ENCODE measurements at regions not wholly inside any gene's neighbourhood (a gene's known extent, or its start where the extent isn't known, plus 50 kb on each side); places are given as distances from the start of the nearest gene placed in this dataset.

DNA sequence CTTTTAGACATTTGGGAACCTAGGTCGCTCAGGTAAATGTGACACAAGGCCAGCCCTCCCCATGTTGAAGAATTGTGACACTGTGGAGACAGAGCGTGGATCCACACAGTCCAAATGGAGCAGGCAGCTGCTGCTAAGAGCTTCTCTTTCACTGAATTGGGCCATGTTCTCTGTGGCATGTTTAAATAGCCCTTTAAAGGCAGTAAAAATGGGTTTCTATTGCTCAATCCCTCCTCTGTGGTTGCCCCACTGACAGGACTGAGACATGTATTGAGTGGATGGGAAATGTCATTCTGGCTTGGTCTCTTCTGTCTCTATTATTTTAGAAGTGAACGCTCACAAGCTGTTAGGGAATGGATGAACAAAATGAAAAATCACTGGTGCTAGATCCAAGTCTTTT lies 84.0 kb upstream of the PRICKLE1 start:
- TF ChIP-seq, protein P1, sequence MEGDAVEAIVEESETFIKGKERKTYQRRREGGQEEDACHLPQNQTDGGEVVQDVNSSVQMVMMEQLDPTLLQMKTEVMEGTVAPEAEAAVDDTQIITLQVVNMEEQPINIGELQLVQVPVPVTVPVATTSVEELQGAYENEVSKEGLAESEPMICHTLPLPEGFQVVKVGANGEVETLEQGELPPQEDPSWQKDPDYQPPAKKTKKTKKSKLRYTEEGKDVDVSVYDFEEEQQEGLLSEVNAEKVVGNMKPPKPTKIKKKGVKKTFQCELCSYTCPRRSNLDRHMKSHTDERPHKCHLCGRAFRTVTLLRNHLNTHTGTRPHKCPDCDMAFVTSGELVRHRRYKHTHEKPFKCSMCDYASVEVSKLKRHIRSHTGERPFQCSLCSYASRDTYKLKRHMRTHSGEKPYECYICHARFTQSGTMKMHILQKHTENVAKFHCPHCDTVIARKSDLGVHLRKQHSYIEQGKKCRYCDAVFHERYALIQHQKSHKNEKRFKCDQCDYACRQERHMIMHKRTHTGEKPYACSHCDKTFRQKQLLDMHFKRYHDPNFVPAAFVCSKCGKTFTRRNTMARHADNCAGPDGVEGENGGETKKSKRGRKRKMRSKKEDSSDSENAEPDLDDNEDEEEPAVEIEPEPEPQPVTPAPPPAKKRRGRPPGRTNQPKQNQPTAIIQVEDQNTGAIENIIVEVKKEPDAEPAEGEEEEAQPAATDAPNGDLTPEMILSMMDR (conservative IDR thresholded peaks at IDR 0.05) = no peak
- no peak overlapping the region for H3K27ac ChIP-seq

DNA sequence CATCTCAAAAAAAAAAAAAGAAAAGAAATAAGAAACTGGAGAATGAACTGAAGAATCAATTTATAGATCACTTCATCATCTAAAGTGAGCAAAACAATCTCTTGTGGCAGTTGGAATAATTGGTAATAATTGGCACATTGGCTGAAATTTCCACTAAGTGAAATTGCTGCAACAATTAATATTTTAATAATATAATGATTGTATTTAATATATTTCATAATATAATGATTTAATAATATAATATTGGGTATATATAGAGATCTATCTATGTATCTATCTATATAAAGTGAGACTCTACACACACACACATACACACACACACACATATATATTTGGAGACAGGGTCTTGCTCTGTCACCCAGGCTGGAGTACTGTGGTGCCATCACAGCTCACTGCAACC lies 81.2 kb upstream of the PRICKLE1 start:
- H3K27ac ChIP-seq = no peak overlapping the region

DNA sequence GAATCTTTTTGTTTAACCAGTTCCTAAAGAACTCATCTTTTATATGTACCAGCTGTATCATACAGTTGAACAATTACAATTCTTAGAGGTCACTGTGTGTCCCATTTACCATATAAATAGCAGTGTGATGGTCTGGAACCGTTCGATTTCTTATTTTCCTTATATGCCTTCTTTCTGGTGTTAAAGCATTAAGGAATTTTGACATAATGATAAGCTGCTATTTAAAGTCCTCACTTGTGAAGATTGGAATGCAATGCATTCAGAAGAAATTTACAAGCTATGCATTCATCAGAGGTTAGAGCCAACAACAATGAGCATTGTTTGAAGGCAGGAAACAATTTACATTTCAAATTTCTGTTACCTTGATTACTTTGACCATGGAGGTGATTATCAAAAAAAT lies 80.0 kb upstream of the PRICKLE1 start:
- H3K27ac ChIP-seq = no peak overlapping the region
- TF ChIP-seq, protein P1 (conservative IDR thresholded peaks at IDR 0.05) = no peak

More for the DNA sequence above, 81.2 kb upstream of the PRICKLE1 start:
- TF ChIP-seq, protein P1 (conservative IDR thresholded peaks at IDR 0.05) = no peak

DNA sequence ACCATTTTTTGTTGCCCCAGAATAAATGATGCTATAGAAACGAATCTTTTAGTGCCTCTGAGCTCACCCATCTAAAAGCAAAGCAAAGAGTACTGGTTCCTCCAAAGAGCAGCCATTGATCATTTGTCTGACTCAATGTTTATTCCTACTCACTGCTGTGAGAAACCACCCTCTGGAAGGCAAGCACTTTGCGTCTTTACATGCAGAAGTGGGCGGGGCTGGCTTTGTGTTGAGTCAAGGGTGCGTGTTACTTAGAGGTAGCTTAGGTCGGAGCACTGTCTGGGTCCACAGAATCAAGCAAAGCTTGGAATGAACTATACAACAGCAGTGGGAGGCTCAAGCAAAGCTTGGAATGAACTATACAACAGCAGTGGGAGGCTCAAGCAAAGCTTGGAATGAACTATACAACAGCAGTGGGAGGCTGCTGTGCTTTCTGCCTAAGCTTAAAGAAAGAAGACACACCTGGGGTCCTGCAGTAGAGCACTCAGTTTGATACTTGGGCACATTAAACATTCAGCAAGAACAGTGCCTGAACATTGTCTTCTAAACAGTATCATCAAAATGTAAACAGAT lies 77.2 kb upstream of the PRICKLE1 start:
- TF ChIP-seq, protein P1 (conservative IDR thresholded peaks at IDR 0.05) = no peak
- no peak overlapping the region for H3K27ac ChIP-seq

DNA sequence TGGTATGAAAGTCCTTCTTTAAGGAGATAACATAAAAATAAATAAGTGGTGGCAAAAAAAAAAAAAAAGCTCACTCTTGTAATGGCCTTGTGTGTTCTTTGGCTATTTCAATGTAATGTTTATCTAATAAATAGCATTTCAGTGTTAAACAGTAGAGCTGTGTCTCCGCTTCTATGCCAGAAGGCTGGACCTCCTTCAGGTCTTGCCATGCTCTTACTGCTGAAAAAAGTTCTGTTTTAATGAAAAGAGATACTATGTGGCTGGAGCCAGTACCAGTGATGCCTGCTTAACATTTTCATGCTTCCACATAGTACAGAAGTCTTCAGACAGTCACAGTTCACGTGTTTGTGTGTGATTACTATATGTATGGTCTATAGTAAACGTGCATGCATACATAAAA lies 74.1 kb upstream of the PRICKLE1 start:
- TF ChIP-seq, protein P1 (conservative IDR thresholded peaks at IDR 0.05) = no peak
- no peak overlapping the region for H3K27ac ChIP-seq

DNA sequence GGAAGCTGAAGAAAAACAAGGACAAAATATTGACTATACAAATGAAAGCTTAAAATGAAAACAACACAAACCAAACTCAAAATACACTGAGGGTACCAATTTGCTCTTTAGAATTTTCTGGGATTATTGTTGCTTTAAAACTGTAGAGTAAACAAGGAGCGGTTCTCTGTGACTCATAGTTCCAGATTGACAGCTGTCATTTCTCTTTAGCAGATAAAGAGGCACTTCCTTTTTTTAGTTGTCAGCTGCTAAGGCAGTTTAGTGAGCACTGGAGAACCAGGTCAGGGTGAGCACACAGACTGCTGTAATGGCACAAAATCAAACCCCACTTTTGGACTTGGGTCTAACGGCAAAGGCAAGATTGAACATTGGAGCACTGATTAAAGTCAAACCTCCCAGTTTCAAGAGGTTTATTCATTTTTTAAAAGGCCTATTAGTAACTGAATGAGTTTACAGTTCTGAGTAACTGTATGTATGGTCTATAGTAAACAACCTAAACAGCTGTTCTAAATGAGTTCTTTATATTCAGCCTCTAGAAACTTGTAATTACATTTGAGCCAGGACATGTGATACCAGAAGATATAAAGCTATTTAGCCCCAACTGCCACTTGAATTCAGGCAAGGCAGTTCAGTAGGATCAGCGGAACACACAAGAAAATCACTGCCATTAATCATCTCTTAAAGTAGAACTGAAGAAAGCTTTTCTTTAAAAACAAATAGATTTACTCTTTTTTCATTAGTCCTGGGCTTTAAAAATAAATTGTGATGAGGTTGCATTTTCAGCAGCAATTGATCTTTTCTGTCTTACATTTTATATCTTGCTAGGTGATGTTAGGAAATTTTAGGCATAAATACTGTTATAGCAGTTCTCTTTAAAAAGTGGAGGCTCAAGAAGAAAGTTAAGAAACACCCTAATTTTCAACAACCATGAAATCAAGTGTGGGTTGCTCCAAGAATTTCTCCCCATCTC lies 71.7 kb upstream of the PRICKLE1 start:
- TF ChIP-seq, protein P1 (conservative IDR thresholded peaks at IDR 0.05) = no peak

DNA sequence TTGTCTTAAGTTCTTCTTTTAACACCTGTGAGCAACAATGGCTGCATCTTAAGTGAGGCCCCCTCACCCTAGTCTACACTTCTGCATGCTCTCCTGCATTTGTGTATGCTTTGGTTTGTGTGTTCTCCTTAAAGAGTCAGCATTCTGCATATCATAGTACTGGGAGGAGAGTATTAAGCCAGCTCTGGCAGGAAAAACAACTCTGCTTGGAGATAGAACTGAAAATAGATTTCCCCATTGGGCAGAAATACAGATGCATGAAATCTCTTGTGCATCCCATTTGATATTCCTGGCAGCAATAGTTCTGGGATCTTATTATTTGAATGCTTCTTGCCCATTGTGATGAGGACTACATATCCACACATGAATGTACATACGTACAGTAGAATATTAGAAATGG lies 70.6 kb upstream of the PRICKLE1 start:
- TF ChIP-seq, protein P1 (conservative IDR thresholded peaks at IDR 0.05) = no peak
- H3K27ac ChIP-seq = no peak overlapping the region

More for the DNA sequence above, 71.7 kb upstream of the PRICKLE1 start:
- no peak overlapping the region for H3K27ac ChIP-seq
